GM08714 (cell line): ENCODE measurements at regions not wholly inside any gene's neighbourhood (a gene's known extent, or its start where the extent isn't known, plus 50 kb on each side); places are given as distances from the start of the nearest gene placed in this dataset.

Source experiments
- H3K4me3 ChIP-seq: fragments of 200-500 bp; sonication (Bioruptor generic); 2 replicates; pipeline ENCODE4 v1.5.1; 2014; ENCODE audit warnings: mild to moderate bottlenecking, low read length, inconsistent platforms
- ZNF274 ChIP-seq: IDR thresholded peaks from 2 replicates; pipeline ENCODE4 v1.6.1; 2012; ENCODE audit warnings: mild to moderate bottlenecking, low read depth, low read length

DNA sequence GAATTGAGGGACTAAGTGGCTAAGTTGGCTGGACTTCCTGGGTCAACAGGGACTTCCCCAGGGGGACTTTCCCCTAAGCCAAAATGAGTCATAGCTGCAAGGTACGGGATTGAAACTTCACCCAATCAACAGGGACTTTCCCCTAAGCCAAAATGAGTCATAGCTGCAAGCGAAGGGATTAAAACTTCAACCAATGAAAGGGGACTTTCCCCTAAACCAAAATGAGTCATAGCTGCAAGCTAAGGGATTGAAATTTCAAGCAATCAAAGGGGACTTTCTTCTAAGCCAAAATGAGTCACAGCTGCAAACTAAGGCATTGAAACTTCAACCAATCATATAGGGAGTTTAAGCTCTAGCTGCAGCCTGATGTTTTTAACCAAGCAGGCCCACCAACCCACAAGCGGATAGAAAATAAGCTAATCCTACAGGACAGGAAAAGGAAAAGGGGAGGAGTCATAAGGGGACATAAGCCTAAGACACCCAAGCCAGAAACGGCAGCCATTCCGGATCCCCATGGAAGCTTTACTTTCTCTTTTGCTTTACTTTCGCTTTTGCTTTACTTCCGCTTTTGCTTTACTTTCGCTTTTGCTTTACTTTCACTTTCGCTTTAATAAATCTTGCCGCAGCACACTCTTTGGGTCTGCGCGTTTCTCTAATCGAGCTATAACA lies 1375.4 kb upstream of the CELF4 start:
- no peak for TF ChIP-seq ZNF274
- H3K4me3 ChIP-seq: peak overlapping the region; percentile 31; the same call in 1 of the 2 replicates

DNA sequence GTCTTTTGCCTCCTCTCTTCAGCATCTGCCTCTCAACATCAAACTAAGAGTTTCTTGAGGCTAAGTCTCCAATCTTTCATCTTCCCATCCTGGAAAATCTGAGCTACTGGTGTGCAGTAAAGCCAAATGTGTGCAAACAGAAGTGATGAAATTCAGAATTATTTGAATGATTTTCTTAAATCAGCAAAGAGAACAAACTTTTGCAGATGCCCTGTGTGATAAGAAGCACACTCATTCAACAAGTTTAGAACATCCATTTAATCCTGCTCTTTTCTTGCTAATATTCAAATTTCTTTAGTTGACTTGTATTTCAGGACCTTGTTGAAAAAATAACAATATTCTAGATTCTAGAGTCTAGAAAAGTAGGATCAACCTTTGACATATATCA lies 1374.9 kb upstream of the CELF4 start:
- H3K4me3 ChIP-seq: no peak overlapping the region
- TF ChIP-seq ZNF274: no peak

- no peak overlapping the region for H3K4me3 ChIP-seq
- no peak for TF ChIP-seq ZNF274
These were observed 1368.4 kb upstream of the CELF4 start for GRCh38 chr18:38933910-38934510.

GRCh38 chr18:38933322-38933721 lies 1367.7 kb upstream of the CELF4 start:
- H3K4me3 ChIP-seq: no peak overlapping the region
- no peak for TF ChIP-seq ZNF274

DNA sequence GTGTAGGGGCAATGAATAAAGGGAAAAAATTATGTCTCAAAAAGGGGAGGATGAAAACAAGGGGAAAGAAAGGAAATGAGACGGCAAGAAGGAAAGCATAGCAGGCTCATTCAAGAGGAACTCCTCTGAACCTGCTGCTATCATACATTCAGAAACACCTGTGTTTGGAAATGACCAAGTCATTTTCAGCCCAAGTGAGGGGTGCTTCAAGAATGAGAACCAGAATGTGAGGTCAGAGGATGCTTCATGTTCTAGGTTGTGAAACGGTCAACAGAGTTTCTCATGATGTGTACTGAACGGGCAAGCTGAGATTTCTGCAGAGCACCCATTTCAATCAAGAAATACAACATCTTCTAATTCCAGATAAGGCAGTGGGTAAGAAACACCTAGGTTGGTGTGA lies 1367.2 kb upstream of the CELF4 start:
- H3K4me3 ChIP-seq: no peak overlapping the region
- TF ChIP-seq ZNF274: no peak

DNA sequence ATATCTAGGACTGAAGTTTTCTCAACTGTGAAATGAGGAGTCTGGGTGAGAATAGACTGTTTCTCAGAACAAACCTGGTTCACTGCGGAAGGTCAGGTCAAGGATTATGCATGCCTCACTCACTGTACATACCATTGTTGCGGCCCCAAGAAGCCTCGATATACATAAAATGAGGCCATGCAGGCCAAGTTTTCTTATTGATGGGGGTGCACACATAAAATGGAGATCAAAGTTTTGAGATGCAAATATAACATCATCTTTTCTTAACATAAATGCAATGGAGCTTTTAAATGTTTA lies 1366.1 kb upstream of the CELF4 start:
- H3K4me3 ChIP-seq: no peak overlapping the region
- TF ChIP-seq ZNF274: no peak

DNA sequence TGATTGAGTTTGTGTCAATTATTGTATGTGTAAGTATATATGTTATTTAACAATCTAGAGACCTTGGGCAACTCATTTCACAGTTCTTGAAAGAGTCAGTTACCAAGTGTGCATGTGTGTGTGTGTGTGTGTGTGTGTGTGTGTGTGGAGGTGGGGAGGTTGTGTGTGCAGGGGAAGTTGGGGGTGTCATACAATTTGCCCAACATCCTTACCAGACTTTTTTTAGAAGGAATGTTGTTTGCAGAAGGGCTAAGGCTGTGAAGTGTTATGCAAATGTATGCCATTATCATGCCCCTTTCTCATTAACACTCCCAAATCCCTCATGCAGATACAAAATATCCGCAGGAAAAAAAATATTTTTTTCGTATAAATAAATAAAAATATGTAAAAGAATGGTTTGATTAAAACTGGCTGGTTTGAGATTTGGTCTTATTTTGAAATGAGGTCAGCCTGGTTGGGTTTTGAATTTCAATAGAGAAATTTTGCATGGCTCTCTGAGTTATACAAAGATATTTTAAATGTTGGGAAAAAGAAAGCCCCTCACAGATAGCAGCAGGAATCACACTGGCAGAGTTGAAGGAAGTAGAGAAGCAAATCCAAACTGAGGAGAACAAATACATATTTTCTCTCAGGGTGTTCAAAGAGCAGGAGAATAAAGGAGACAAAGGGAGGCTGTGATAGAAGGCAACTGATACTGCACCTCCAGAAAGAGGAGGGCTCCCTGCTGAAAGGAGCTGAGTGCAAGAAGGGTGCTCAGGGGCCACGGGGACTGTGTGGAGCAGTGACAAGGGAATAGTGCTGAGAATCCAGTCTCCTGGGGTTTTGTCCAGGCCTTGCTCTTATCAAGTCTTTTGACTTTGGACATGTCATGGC lies 1365.5 kb upstream of the CELF4 start:
- TF ChIP-seq ZNF274: no peak
- H3K4me3 ChIP-seq: no peak overlapping the region

DNA sequence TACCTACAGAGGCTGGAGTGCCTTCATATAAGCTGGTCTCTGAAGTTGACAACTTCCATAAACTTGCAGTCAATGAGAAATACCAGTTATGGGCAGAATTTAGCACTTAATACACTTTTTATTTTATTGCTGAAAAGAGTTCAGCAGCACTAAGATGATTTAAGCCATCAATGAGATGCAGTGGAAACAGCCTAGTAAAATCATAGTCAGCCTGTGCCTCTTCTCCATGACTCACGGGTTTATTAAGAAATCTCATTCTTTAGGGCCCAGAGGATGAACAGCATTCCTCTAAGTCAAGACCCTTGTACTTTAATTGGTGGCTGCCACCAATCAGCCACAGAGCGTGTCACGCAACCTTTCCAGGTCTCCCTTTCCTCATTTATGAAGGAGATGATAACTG lies 1357.9 kb upstream of the CELF4 start:
- TF ChIP-seq ZNF274: no peak

DNA sequence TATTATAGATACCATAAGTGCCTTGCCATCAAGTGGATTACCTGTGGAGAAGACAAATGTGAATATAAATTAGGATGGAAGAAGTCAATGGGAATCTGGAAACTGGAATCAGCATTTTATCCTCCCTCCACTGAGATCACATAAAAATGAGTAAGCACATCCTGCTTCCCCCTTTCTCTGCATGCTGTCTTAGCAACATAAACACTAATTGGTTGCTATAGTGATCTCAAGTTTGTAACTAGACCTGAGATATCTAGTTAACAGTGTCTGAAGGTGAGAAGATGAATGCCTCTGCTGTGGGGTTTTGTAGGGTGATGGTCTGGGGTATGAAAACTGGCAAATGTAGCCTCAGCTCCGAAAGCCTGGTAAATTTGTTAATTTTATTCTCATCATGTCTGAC lies 1357.5 kb upstream of the CELF4 start:
- H3K4me3 ChIP-seq: no peak overlapping the region

More for the DNA sequence above, 1357.9 kb upstream of the CELF4 start:
- H3K4me3 ChIP-seq: no peak overlapping the region

GRCh38 chr18:38909972-38910371 lies 1344.4 kb upstream of the CELF4 start:
- H3K4me3 ChIP-seq: no peak overlapping the region
- no peak for TF ChIP-seq ZNF274

More for the DNA sequence above, 1357.5 kb upstream of the CELF4 start:
- no peak for TF ChIP-seq ZNF274

DNA sequence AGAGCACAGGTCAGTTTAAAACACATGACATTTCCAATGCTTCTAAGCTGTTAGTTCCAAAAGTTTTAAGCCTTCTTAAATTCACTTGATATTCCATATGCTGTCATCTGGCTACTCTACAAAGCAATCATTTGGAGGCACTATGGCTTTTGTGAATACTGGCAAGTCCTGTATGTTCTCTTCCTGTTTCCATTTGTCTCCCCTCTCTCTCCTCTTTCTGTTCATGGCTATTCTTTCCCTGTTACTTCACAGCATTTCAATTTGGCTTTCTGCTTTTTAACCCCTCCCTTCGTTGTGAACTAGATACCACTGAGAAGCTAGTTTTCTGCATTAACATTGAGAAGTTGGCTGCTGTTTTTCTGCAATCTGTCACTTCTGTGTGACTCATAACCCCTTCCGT lies 1337.2 kb upstream of the CELF4 start:
- no peak for TF ChIP-seq ZNF274
- no peak overlapping the region for H3K4me3 ChIP-seq

GRCh38 chr18:38900445-38900844 lies 1334.8 kb upstream of the CELF4 start:
- no peak for TF ChIP-seq ZNF274
- no peak overlapping the region for H3K4me3 ChIP-seq

DNA sequence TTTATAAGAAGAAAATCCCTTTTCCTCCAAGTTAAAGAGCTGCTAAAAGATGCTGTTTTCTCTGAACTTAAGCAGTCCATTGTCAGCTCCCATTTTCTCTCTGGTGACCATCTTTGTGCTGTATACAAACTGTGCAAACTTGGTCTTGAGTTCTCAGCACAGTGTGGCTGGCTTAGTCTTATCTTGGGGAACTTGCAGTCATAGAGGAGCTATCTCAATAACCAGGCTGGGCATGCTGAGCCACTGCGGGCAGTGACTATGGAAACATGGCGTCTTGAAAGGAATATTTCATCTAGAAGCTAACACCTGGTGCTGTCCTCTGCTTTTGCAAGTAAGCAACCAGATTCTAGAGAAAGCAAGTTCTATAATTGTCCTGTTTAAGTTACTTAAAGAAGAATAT lies 1334.4 kb upstream of the CELF4 start:
- TF ChIP-seq ZNF274: no peak
- no peak overlapping the region for H3K4me3 ChIP-seq

GRCh38 chr18:38899252-38899651 lies 1333.7 kb upstream of the CELF4 start:
- no peak for TF ChIP-seq ZNF274

DNA sequence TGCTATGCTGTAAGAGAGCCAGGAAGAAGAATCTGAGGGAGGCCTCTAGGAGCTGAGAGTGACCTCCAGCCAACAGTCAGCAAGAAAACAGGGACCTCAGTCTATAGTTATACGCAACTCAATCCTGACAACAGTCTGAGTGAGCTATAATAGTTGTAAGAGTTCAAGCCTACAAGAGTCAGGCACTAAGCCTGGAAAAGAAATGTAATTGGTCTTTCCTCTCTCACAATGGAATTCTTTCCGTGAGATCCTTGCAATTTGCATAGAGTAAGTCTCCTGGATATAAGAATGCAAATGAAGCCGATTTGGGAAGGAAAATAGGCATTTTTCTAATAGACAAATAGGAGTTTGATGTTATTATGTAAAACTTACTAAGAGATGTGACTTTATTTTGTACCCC lies 1332.6 kb upstream of the CELF4 start:
- no peak for TF ChIP-seq ZNF274
- no peak overlapping the region for H3K4me3 ChIP-seq

More at GRCh38 chr18:38899252-38899651, 1333.7 kb upstream of the CELF4 start:
- no peak overlapping the region for H3K4me3 ChIP-seq

DNA sequence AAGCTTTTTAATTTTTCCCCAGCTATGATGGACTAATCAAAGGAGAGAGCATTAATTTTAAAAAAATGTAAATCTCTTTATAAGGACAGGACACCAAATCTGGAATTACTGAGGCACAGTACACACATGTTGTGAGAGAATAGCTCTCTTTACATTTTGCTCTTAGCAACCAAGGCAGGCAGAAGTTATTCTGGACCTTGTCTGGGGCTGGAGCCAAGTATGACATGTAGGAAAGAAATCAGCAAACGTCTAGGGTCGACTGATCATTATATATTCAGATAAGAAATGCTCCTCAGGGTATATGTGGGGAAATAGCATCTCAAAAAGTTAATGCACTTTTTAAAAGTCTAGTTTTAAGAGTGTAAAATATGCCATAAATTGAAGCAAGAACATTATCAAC lies 1330.0 kb upstream of the CELF4 start:
- no peak for TF ChIP-seq ZNF274
- H3K4me3 ChIP-seq: no peak overlapping the region
